Mucosa of descending colon (tissue), 3 donors: ENCODE measurements at regions not wholly inside any gene's neighbourhood (a gene's known extent, or its start where the extent isn't known, plus 50 kb on each side); places are given as distances from the start of the nearest gene placed in this dataset.
"Not testable (repeated sequence)": the region's sequence is repeated elsewhere in the genome, so short reads cannot be mapped to it uniquely, and the experiment has no call there.

ENCODE experiments used
- ATAC-seq: fragments of 200-7000 bp; cut with Tn5 transposase; one replicate; pipeline ENCODE4 v1.9.1; 2020; ENCODE audit warnings: mild to moderate bottlenecking, moderate library complexity
- DNase-seq, 3 donors: peaks; one replicate each; pipeline ENCODE4 v3.0.0-alpha.2; 2020
- H3K36me3 ChIP-seq: fragments of 200-600 bp; one replicate; pipeline ENCODE4 v1.8.0; 2021; ENCODE audit warnings: low read depth, mild to moderate bottlenecking
- H3K4me1 ChIP-seq: fragments of 200-600 bp; one replicate; pipeline ENCODE4 v1.8.0; 2021; ENCODE audit warnings: low read depth, mild to moderate bottlenecking
- H3K4me3 ChIP-seq: fragments of 200-600 bp; one replicate; pipeline ENCODE4 v1.8.0; 2021; ENCODE audit warnings: mild to moderate bottlenecking
- H3K9me3 ChIP-seq: fragments of 200-600 bp; one replicate; pipeline ENCODE4 v1.8.0; 2021; ENCODE audit warnings: mild to moderate bottlenecking
- intact Hi-C, 2 donors: fragments of 100-400 bp; cut with DNase I in 1 of 2; cut with micrococcal nuclease in 1 of 2; formaldehyde crosslinking; loops; one replicate each; pipeline versions ENCODE4 v1.11.0 to v1.11.1; 2022; cut with DNase I, micrococcal nuclease
- TF ChIP-seq, protein P1 (sequence below): fragments of 200-600 bp; IDR thresholded peaks from one replicate; pipeline ENCODE4 v1.8.0; 2022; ENCODE audit warnings: antibody characterized with exemption, mild to moderate bottlenecking
- donor health status: DM: no; HTN: no; CAD: no; lungs with moderate emphysema.
- donor health status: DM: no; HTN: no; CAD: no.
- donor health status: DM: no; HTN: yes; CAD: no.

DNA sequence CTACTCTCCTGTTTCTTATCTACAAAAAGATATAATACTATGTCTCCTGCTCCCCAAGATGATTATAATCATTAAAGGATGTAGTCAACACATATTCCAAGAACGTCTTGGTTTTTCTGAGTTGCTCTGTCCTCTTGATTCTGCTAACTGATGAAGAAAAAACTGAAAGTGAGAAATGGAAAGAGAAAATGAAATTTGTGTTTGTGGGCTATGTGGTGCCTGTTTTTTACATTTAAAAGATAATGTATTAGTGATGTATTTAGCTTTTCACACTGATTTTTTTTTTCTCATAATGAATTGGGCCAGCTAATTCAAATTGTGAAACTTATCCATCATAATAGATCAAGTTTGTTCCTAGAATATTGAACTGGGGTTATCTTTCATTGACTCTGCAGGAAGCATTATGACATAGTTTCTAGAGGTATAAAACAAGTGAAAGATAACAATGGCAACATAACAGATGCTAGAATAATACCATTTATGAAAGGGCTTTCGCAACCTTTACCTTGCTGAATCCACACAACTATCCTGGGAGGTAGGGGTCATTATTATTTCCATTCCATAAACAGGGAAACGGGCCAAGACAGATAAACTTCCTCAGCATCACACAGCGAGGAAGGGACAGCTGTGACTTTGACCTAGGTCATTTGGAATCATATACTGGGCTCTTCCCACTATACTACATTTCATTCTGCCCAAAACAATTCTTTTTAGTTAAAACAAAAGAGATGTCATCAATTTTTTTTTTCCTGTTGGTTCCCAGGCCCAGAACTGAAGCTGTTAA, 336.7 kb downstream of the GJA1 start:
- ATAC-seq: no peak
- no peaks in the 10 kb centered on the region for H3K9me3 ChIP-seq
- H3K4me1 ChIP-seq: no peaks in the 10 kb centered on the region
- no peak overlapping the region for H3K4me3 ChIP-seq
- intact Hi-C loops: no loop called here
- TF ChIP-seq, protein P1, sequence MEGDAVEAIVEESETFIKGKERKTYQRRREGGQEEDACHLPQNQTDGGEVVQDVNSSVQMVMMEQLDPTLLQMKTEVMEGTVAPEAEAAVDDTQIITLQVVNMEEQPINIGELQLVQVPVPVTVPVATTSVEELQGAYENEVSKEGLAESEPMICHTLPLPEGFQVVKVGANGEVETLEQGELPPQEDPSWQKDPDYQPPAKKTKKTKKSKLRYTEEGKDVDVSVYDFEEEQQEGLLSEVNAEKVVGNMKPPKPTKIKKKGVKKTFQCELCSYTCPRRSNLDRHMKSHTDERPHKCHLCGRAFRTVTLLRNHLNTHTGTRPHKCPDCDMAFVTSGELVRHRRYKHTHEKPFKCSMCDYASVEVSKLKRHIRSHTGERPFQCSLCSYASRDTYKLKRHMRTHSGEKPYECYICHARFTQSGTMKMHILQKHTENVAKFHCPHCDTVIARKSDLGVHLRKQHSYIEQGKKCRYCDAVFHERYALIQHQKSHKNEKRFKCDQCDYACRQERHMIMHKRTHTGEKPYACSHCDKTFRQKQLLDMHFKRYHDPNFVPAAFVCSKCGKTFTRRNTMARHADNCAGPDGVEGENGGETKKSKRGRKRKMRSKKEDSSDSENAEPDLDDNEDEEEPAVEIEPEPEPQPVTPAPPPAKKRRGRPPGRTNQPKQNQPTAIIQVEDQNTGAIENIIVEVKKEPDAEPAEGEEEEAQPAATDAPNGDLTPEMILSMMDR: no peak
- DNase-seq: no peak
- H3K36me3 ChIP-seq: no peaks in the 10 kb centered on the region

GRCh38 chr6:121776054-121776453, 340.6 kb downstream of the GJA1 start:
- intact Hi-C loops: no loop called here
- Histone ChIP-seq H3K4me1 (no peaks in the 10 kb centered on the region), H3K9me3 (no peaks in the 10 kb centered on the region), H3K4me3 (no peak overlapping the region), H3K36me3 (no peaks in the 10 kb centered on the region)
- TF ChIP-seq, protein P1: no peak
- ATAC-seq (no peak), DNase-seq (no peak)

- peak; percentile 49 for ATAC-seq
- no peaks in the 10 kb centered on the region for H3K4me1 ChIP-seq
- H3K4me3 ChIP-seq: no peak overlapping the region
- intact Hi-C loops: no loop called here
- DNase-seq: peak in 2 of 3 donors; percentile 8 to 62
- TF ChIP-seq, protein P1: no peak
- H3K36me3 ChIP-seq: no peaks in the 10 kb centered on the region
- no peaks in the 10 kb centered on the region for H3K9me3 ChIP-seq
Measured at GRCh38 chr6:121780325-121781321, 345.2 kb downstream of the GJA1 start.

DNA sequence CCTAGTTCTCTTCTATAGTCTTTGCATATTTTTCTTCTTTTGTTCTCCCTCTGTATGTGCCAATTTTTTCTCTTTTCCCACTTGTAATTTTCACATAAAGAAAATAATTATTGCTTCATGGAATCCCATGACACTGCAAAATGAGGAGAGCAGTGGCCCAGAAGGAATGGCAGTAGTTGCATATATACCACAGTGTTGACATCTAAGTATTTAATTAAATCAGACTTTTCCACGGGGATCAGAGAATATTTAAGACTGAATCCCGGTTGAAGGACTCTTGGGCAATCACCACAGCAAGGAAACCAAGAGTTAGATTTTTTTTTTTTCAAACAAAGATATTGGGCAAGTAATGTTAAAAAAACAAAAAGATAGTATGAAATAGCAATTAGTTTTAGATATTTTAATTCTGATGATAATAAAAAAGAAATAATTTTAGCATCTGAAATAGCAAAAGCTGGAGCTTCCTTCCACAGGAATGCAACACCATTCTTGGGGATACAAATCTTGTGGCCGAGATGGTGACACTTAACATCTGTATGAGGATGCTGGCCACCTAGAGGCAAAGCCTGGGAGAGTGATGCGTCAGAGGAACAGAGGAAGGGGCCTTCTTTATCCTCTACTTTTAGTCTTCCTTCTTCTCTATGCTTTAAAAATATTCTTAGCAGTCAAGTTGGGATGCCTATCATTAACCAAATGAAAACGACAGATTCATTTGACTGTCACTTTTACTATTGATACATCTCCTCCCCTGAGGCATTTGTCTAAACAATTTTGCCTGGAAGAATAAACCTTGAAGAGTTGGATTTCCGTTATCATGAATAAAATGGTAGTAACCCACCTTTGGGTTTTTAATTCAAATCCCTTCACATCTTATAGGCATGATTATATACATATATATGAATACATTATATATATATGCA, 356.2 kb downstream of the GJA1 start:
- H3K9me3 ChIP-seq: no peaks in the 10 kb centered on the region
- no peak for ATAC-seq
- H3K36me3 ChIP-seq: no peaks in the 10 kb centered on the region
- no peak for DNase-seq
- no peak overlapping the region for H3K4me3 ChIP-seq
- intact Hi-C loops: no loop called here
- TF ChIP-seq, protein P1: no peak
- H3K4me1 ChIP-seq: no peaks in the 10 kb centered on the region

DNA sequence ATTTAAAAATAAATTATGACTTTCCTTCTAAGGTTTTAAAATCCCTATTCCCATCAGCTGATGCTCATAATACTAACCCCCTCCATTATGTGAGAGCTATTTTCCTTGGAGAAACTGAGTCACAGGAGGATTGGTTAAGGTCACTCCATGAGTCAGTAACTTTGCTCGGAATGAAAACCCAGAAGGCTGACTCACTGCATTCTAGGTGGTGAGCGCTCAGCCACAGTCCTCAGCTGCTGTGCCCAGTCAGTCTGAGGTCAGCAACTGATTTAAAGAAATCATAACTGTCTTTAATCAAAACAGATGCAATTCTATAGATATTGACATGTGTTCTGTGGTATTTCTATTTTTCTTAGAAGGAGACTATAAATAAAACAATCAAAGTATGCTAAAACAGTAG, 359.2 kb downstream of the GJA1 start:
- no peaks in the 10 kb centered on the region for H3K4me1 ChIP-seq
- H3K9me3 ChIP-seq: peaks cover 9% of the 10 kb centered on the region
- no peak for ATAC-seq
- TF ChIP-seq, protein P1: no peak
- H3K36me3 ChIP-seq: no peaks in the 10 kb centered on the region
- no peak for DNase-seq
- intact Hi-C loops: no loop called here
- no peak overlapping the region for H3K4me3 ChIP-seq

DNA sequence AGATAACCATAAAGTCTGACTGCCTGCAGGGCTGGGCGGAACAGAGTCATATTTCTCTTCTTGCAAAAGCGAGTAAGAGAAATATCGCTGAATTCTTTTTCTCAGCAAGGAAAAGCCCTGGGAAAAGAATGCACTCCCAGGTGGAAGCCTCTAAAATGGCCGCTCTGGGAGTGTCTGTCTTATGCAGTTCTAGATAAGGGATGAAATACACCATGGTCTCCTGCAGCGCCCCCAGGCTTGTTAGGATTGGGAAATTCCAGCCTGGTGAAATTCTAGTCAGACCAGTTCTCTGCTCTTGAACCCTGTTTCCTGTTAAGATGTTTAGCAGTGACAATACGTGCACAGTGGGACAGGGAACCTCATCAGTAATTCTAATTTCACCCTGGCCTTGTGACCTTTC, 362.2 kb downstream of the GJA1 start:
- peaks cover 14% of the 10 kb centered on the region for H3K9me3 ChIP-seq
- H3K4me3 ChIP-seq, H3K36me3 ChIP-seq, intact Hi-C loops, DNase-seq, ATAC-seq, H3K4me1 ChIP-seq: not testable (repeated sequence)

DNA sequence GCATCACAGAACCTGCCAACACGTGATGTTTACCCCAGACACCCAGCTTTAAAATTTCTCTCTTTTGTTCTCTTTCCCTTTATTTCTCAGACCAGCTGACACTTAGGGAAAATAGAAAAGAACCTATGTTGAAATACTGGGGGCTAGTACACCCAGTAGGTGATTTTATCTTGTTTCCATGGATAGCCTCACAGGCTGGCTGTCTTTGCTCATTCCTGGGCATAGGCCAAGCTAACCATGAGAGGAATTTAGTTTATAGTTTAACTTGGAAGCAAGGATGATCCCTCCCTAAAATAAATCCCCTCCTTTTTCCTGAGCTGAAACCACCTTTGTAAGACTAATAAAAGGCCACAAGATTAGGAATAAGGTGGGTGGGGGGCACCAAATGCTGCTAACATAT, 362.7 kb downstream of the GJA1 start:
- H3K4me1 ChIP-seq, H3K36me3 ChIP-seq, DNase-seq, ATAC-seq, intact Hi-C loops, H3K4me3 ChIP-seq: not testable (repeated sequence)
- H3K9me3 ChIP-seq: peaks cover 14% of the 10 kb centered on the region
